GM12878 (cell line): ENCODE measurements at regions not wholly inside any gene's neighbourhood (a gene's known extent, or its start where the extent isn't known, plus 50 kb on each side); places are given as distances from the start of the nearest gene placed in this dataset.

ENCODE experiments used
- ATAC-seq: fragments of 200-7000 bp; cut with Tn5 transposase; 3 replicates; pipeline ENCODE4 v1.9.1; 2020; ENCODE audit warnings: mild to moderate bottlenecking, moderate library complexity
- BruUV-seq: library from RNA; stranded (reverse); fragments of 400-500 nt; replicated peaks from 2 replicates; lab custom pipeline; 2021; lab: Mats Ljungman, UMichigan
- CTCF ChIA-PET: fragments of 300-600 bp; sonication (Branson Sonifier 250); formaldehyde crosslinking; extraction: SDS; loops from one replicate; lab custom pipeline; 2021; ENCODE audit warnings: inconsistent platforms; lab: Yijun Ruan, JAX
- POLR2A ChIA-PET: fragments of 350-600 bp; formaldehyde crosslinking; extraction: SDS; loops from one replicate; lab custom pipeline; 2021; ENCODE audit warnings: inconsistent platforms; lab: Charles Lee
- RAD21 ChIA-PET: fragments of 300-600 bp; sonication (Branson Sonifier 250); formaldehyde crosslinking; loops from one replicate; lab custom pipeline; 2023; ENCODE audit warnings: antibody characterized with exemption; ENCODE audit not compliant: unreplicated experiment; lab: Charles Lee
- SMC1A ChIA-PET: fragments of 300-600 bp; sonication (Branson Sonifier 250); formaldehyde crosslinking; loops from one replicate; lab custom pipeline; 2023; ENCODE audit not compliant: unreplicated experiment, uncharacterized antibody; lab: Charles Lee
- DNase-seq: peaks from one replicate; pipeline ENCODE4 v3.0.0-alpha.2; 2011; ENCODE audit warnings: low read depth, low spot score
- FAIRE-seq: peaks from 3 replicates; lab custom pipeline; 2011; peaks lifted over from hg19 to GRCh38; lab: Jason Lieb, UNC
- H2AFZ ChIP-seq: 2 replicates; pipeline ENCODE4 v1.6.0; 2011; ENCODE audit warnings: low read depth, low read length, control low read depth; ENCODE audit not compliant: control insufficient read depth
- H3K27ac ChIP-seq: 2 replicates; pipeline ENCODE4 v1.5.1; 2011; ENCODE audit warnings: control low read depth; ENCODE audit not compliant: control insufficient read depth, insufficient read depth
- H3K27me3 ChIP-seq, 2 experiments: replicated peaks in 1 of 2; 2 replicates each; pipeline versions ENCODE4 v1.6.0 to v1.6.1; 2011; ENCODE audit warnings: low read length in 1 of 2; ENCODE audit not compliant: control insufficient read depth in 2 of 2, insufficient read depth in 2 of 2
- H3K36me3 ChIP-seq, 2 experiments: 2 replicates each; pipeline ENCODE4 v1.5.1; 2011; ENCODE audit warnings: low read length in 1 of 2; ENCODE audit not compliant: control insufficient read depth in 2 of 2, insufficient read depth in 2 of 2
- H3K4me1 ChIP-seq: 2 replicates; pipeline ENCODE4 v1.6.1; 2011; ENCODE audit warnings: mild to moderate bottlenecking, low read length, moderate library complexity, mixed read lengths; ENCODE audit not compliant: control insufficient read depth, insufficient read depth
- H3K4me2 ChIP-seq: 2 replicates; pipeline ENCODE4 v1.6.0; 2011; ENCODE audit warnings: control low read depth; ENCODE audit not compliant: control insufficient read depth, insufficient read depth
- H3K4me3 ChIP-seq: fragments of 200-600 bp; sonication (generic); 2 replicates; pipeline ENCODE4 v1.5.1; 2016
- H3K79me2 ChIP-seq: 2 replicates; pipeline ENCODE4 v1.6.0; 2011; ENCODE audit warnings: low read length; ENCODE audit not compliant: control insufficient read depth, insufficient read depth
- H3K9ac ChIP-seq: 2 replicates; pipeline ENCODE4 v1.8.0; 2011; ENCODE audit warnings: low read length, control low read depth, mixed read lengths; ENCODE audit not compliant: control insufficient read depth, insufficient read depth
- H3K9me3 ChIP-seq: replicated peaks from 3 replicates; pipeline ENCODE4 v1.5.1; 2011; ENCODE audit warnings: mild to moderate bottlenecking, low read length; ENCODE audit not compliant: control insufficient read depth, insufficient read depth
- H4K20me1 ChIP-seq: 2 replicates; pipeline ENCODE4 v1.6.0; 2011; ENCODE audit not compliant: control insufficient read depth, insufficient read depth
- ASH2L ChIP-seq: fragments of 300-600, 200-600 bp; sonication (generic); IDR thresholded peaks from 2 replicates; pipeline ENCODE4 v1.6.1; 2017; ENCODE audit warnings: low read depth, mild to moderate bottlenecking, borderline replicate concordance
- CUX1 ChIP-seq: IDR thresholded peaks from 2 replicates; pipeline ENCODE4 v1.6.1; 2012; ENCODE audit warnings: improper control_type of control experiment, low read depth, low read length; ENCODE audit not compliant: insufficient replicate concordance
- EED ChIP-seq: sonication (generic); IDR thresholded peaks from 2 replicates; pipeline ENCODE4 v1.6.1; 2016; ENCODE audit warnings: antibody characterized with exemption, low read depth
- NR2C2 ChIP-seq: IDR thresholded peaks from 2 replicates; pipeline ENCODE4 v1.6.1; 2011; ENCODE audit warnings: borderline replicate concordance, low read depth; ENCODE audit not compliant: control insufficient read depth, insufficient read length
- PAX5 ChIP-seq: IDR thresholded peaks from 2 replicates; pipeline ENCODE4 v1.6.1; 2011; ENCODE audit warnings: low read depth, low read length, borderline replicate concordance
- RUNX3 ChIP-seq: IDR thresholded peaks from 2 replicates; pipeline ENCODE4 v1.6.1; 2012; ENCODE audit warnings: low read length, inconsistent platforms
- SUZ12 ChIP-seq: fragments of 200-600 bp; sonication (generic); IDR thresholded peaks from one replicate; pipeline ENCODE4 v1.6.1; 2018; ENCODE audit warnings: antibody characterized with exemption, mild to moderate bottlenecking; ENCODE audit not compliant: unreplicated experiment
- TCF12 ChIP-seq: IDR thresholded peaks from 2 replicates; pipeline ENCODE4 v1.6.1; 2011; ENCODE audit warnings: low read depth, mild to moderate bottlenecking, low read length
- YY1 ChIP-seq: IDR thresholded peaks from 2 replicates; pipeline ENCODE4 v1.6.1; 2011; ENCODE audit warnings: low read depth, mild to moderate bottlenecking, low read length
- ZBTB40 ChIP-seq: fragments of 450-650 bp; IDR thresholded peaks from 2 replicates; pipeline ENCODE4 v1.6.1; 2016; ENCODE audit warnings: mild to moderate bottlenecking, moderate library complexity, borderline replicate concordance
- WGBS: methylation state at CpG from one replicate; pipeline ENCODE4 v1.1.6; 2016; ENCODE audit warnings: low lambda C conversion rate; ENCODE audit not compliant: insufficient replicate concordance, insufficient coverage; ENCODE audit errors: missing lambda C conversion rate; 5-methylcytosine and 5-hydroxymethylcytosine counted together
- in situ Hi-C: fragments of 300-500 bp; cut with MboI; formaldehyde crosslinking; loops from 9 replicates; pipeline ENCODE4 v1.14.3; 2018; ENCODE audit warnings: mixed read lengths
- intact Hi-C: fragments of 100-400 bp; cut with micrococcal nuclease; formaldehyde crosslinking; loops from one replicate; pipeline ENCODE4 v1.14.2; 2022; ENCODE audit not compliant: unreplicated experiment

- ChIA-PET SMC1A (interaction anchor here (0.7 to 2.2 kb wide), 6 partner anchors 10 to 197 kb away, joined by 3 to 5 read pairs (median 3); no protein-coding TSS in a partner anchor), POLR2A (interaction anchor here (1.4 kb wide), 1 partner anchor 9 kb away, joined by 5 read pairs; no protein-coding TSS in a partner anchor), CTCF (interaction anchor here (0.7 to 1.9 kb wide), 5 partner anchors 33 to 151 kb away, joined by 3 to 5 read pairs (median 4); partner anchors contain the start of gene RHOB), RAD21 (no interaction called here)
- Histone ChIP-seq H3K4me1 (peaks cover 8% of the 10 kb centered on the region), H3K27ac (no peak overlapping the region), H3K9me3 (no peaks in the 10 kb centered on the region), H3K36me3 (no peaks in the 10 kb centered on the region), H2AFZ (no peak overlapping the region), H3K79me2 (no peaks in the 10 kb centered on the region), H3K9ac (no peak overlapping the region), H4K20me1 (no peaks in the 10 kb centered on the region), H3K27me3 (peaks cover 0 to 1% of the 10 kb centered on the region in 2 experiments; a peak in 3 of 4 replicates), H3K4me3 (no peak overlapping the region), H3K4me2 (no peak overlapping the region)
- TF ChIP-seq EED, result no peak
- TF ChIP-seq SUZ12, result no peak
- no peak for TF ChIP-seq ASH2L
- TF ChIP-seq TCF12, result no peak
- TF ChIP-seq YY1, result no peak
- no peak for TF ChIP-seq CUX1
- TF ChIP-seq NR2C2, result no peak
- no peak for TF ChIP-seq ZBTB40
- TF ChIP-seq RUNX3, result no peak
- no peak for TF ChIP-seq PAX5
- no TSS peak for BruUV-seq
- 65% methylated on average over 14 of the region's 14 CpGs for WGBS
- ATAC-seq, result 0 out of 3 replicates have a peak, but pooled peaks have one; percentile 19
- DNase-seq, result no peak
- FAIRE-seq, result no peak
- in situ Hi-C loops, result no loop called here
- intact Hi-C loops, result no loop called here
Measured at GRCh38 chr2:20562540-20563225, 88.2 kb downstream of the HS1BP3 start.
